Right lobe of liver (tissue), 6 donors: ENCODE measurements at regions not wholly inside any gene's neighbourhood (a gene's known extent, or its start where the extent isn't known, plus 50 kb on each side); places are given as distances from the start of the nearest gene placed in this dataset.
"Not testable (repeated sequence)": the region's sequence is repeated elsewhere in the genome, so short reads cannot be mapped to it uniquely, and the experiment has no call there.

Experiments used
- ATAC-seq, 4 donors: fragments of 200-7000 bp; cut with Tn5 transposase; one replicate each; pipeline ENCODE4 v1.9.1; 2020; ENCODE audit warnings: mild to moderate bottlenecking in 4 of 4, moderate library complexity in 4 of 4
- DNase-seq, 3 donors: peaks; one replicate each; pipeline ENCODE4 v3.0.0-alpha.2; 2020
- H3K27ac ChIP-seq, 3 donors: fragments of 200-600 bp; one replicate each; pipeline ENCODE4 v1.8.0; 2022
- H3K27me3 ChIP-seq, 2 donors: fragments of 200-600 bp; one replicate each; pipeline ENCODE4 v1.8.0; 2022
- H3K36me3 ChIP-seq, 4 donors: fragments of 200-600 bp; sonication (generic) in 1 of 4; one replicate each; pipeline versions ENCODE4 v1.5.1 to v1.8.0; 2017 to 2022; ENCODE audit warnings: control low read depth in 1 of 4
- H3K4me1 ChIP-seq, 4 donors: fragments of 200-600 bp; sonication (generic) in 1 of 4; one replicate each; pipeline versions ENCODE4 v1.5.1 to v1.8.0; 2017 to 2022; ENCODE audit warnings: control low read depth in 1 of 4
- H3K4me3 ChIP-seq, 3 donors: fragments of 200-600 bp; one replicate each; pipeline ENCODE4 v1.8.0; 2022
- H3K9me3 ChIP-seq, 4 donors: fragments of 200-600 bp; sonication (generic) in 1 of 4; one replicate each; pipeline versions ENCODE4 v1.5.1 to v1.8.0; 2017 to 2022; ENCODE audit warnings: control low read depth in 1 of 4
- CTCF ChIP-seq, 4 donors: fragments of 200-600 bp in 3 of 4; fragments of 450-650 bp in 1 of 4; IDR thresholded peaks; one replicate each; pipeline versions ENCODE4 v1.5.1 to v1.8.0; 2016 to 2022; ENCODE audit warnings: antibody characterized with exemption in 4 of 4, mild to moderate bottlenecking in 2 of 4
- POLR2A ChIP-seq: fragments of 450-650 bp; IDR thresholded peaks from one replicate; pipeline ENCODE4 v1.6.1; 2017; ENCODE audit warnings: antibody characterized with exemption, mild to moderate bottlenecking
- WGBS: methylation state at CpG from one replicate; pipeline ENCODE4 v1.1.6; 2018; ENCODE audit warnings: low coverage, low lambda C conversion rate; ENCODE audit not compliant: insufficient coverage; ENCODE audit errors: missing lambda C conversion rate; 5-methylcytosine and 5-hydroxymethylcytosine counted together
- intact Hi-C, 2 donors: fragments of 100-400 bp; cut with DNase I; formaldehyde crosslinking; loops; one replicate each; pipeline versions ENCODE4 v1.11.2 to v1.14.1; 2022
- donor health status: DM: no; HTN: yes; CAD: no.
- donor health status: DM: no; HTN: no; CAD: no.
- donor health status: DM: no; HTN: no; CAD: no.
- donor health status: DM: no; HTN: yes; CAD: no.
- donor health status: DM: no; HTN: yes; CAD: no.

GRCh38 chr11:98289617-98290263 lies 731.0 kb upstream of the CNTN5 start:
- Histone ChIP-seq H3K4me3 (no peak overlapping the region), H3K4me1 (no peaks in the 10 kb centered on the region), H3K27ac (no peak overlapping the region), H3K27me3 (no peaks in the 10 kb centered on the region), H3K9me3 (no peaks in the 10 kb centered on the region), H3K36me3 (no peaks in the 10 kb centered on the region)
- intact Hi-C loops = no loop called here
- DNase-seq (no peak), ATAC-seq (no peak)
- TF ChIP-seq POLR2A = no peak
- WGBS = 55% methylated on average over 3 of the region's 3 CpGs

GRCh38 chr11:98296091-98296880 lies 724.5 kb upstream of the CNTN5 start:
- Histone ChIP-seq H3K4me1 (no peaks in the 10 kb centered on the region), H3K36me3 (no peaks in the 10 kb centered on the region), H3K4me3 (no peak overlapping the region), H3K27me3 (no peaks in the 10 kb centered on the region), H3K9me3 (no peaks in the 10 kb centered on the region), H3K27ac (no peak overlapping the region)
- whole genome bisulfite sequencing = 42% methylated on average over 4 of the region's 4 CpGs
- ATAC-seq (no peak), DNase-seq (no peak)
- TF ChIP-seq CTCF (IDR thresholded peaks at IDR 0.05) (no peak), POLR2A (no peak)
- intact Hi-C loops = no loop called here

- no peaks in the 10 kb centered on the region for H3K9me3 ChIP-seq
- TF ChIP-seq CTCF (IDR thresholded peaks at IDR 0.05) = no peak
- TF ChIP-seq POLR2A = no peak
- H3K4me1 ChIP-seq = no peaks in the 10 kb centered on the region
- WGBS = 45% methylated on average over 3 of the region's 3 CpGs
- intact Hi-C loops = no loop called here
- no peak for DNase-seq
- no peaks in the 10 kb centered on the region for H3K27me3 ChIP-seq
- ATAC-seq = no peak
- no peak overlapping the region for H3K4me3 ChIP-seq
- no peak overlapping the region for H3K27ac ChIP-seq
- no peaks in the 10 kb centered on the region for H3K36me3 ChIP-seq
Observed at GRCh38 chr11:98300719-98301118, 720.0 kb upstream of the CNTN5 start.

GRCh38 chr11:98307827-98308491 lies 712.8 kb upstream of the CNTN5 start:
- Histone ChIP-seq H3K36me3 (no peaks in the 10 kb centered on the region), H3K4me3 (no peak overlapping the region), H3K4me1 (no peaks in the 10 kb centered on the region), H3K27ac (no peak overlapping the region), H3K27me3 (no peaks in the 10 kb centered on the region), H3K9me3 (no peaks in the 10 kb centered on the region)
- DNase-seq (no peak), ATAC-seq (no peak)
- WGBS = 73% methylated on average over 1 of the region's 1 CpG
- intact Hi-C loops = no loop called here
- TF ChIP-seq POLR2A = no peak
- TF ChIP-seq CTCF (IDR thresholded peaks at IDR 0.05) = no peak

- intact Hi-C loops, H3K9me3 ChIP-seq, H3K4me1 ChIP-seq, H3K4me3 ChIP-seq, H3K27ac ChIP-seq, ATAC-seq, DNase-seq, H3K27me3 ChIP-seq, H3K36me3 ChIP-seq: not testable (repeated sequence)
- WGBS = no CpG with 5 or more reads among the region's 12 CpGs
Observed at GRCh38 chr11:98330306-98330705, 690.4 kb upstream of the CNTN5 start.
